ENCODE measurements at regions not wholly inside any gene's neighbourhood (a gene's known extent, or its start where the extent isn't known, plus 50 kb on each side); places are given as distances from the start of the nearest gene placed in this dataset.
"Not testable (repeated sequence)": the region's sequence is repeated elsewhere in the genome, so short reads cannot be mapped to it uniquely, and the experiment has no call there.

DNA sequence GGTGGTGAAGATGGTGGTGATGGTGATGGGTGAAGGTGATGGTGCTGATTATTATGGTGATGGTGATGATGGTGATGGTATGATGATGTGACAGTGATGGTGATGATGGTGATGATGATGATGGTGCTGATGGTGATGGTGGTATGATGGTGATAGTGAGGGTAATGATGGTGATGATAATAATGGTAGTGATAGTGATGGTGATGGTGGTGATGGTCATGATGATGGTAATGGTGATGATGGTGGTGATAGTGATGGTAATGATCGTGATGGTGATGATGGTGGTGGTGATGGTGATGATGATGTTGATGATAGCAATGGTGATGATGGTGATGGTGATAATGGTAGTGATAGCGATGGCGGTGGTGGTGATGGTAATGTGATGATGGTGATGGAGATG lies 197.9 kb upstream of the ALG10B start:
- Histone ChIP-seq H3K27ac (ENCODE audit: low read length) (no peak overlapping the region), H3K9me3 (ENCODE audit: control insufficient read depth in 1 of 2, low read length in 2 of 2) (no peaks in the 10 kb centered on the region), H3K36me3 (ENCODE audit: control insufficient read depth in 1 of 2, insufficient read depth in 2 of 2, low read length in 2 of 2) (no peaks in the 10 kb centered on the region), H3K27me3 (ENCODE audit: low read depth, low read length) (no peaks in the 10 kb centered on the region), H3K4me3 (ENCODE audit: low read depth in 1 of 2, low read length in 2 of 2) (no peak overlapping the region), H3K4me1 (ENCODE audit: control insufficient read depth in 1 of 2, insufficient read depth in 2 of 2, low read length in 2 of 2) (no peaks in the 10 kb centered on the region)

DNA sequence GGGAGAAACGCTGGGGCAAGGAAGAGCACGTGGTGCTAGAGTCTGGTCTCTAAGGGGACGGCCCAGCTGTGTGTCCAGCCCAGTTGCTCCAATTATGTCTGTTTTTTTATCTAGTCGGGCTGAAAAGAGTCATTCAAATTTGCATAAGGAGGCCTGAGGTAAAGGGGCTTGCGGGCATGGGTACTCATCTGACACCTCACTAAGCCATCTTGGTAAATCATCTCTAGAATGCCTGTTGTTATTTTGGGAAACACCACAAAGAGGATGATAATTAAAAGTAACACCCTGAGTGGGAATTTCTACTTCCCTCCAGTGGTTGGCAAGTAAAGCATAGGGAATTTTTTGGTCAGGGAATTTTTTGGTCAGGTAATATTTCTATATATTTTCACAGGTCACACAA lies 196.1 kb upstream of the ALG10B start:
- no peaks in the 10 kb centered on the region for H3K36me3 ChIP-seq (ENCODE audit: control insufficient read depth in 1 of 2, insufficient read depth in 2 of 2, low read length in 2 of 2)
- no peak overlapping the region for H3K4me3 ChIP-seq (ENCODE audit: low read depth in 1 of 2, low read length in 2 of 2)
- H3K27ac ChIP-seq (ENCODE audit: low read length), result no peak overlapping the region
- no peaks in the 10 kb centered on the region for H3K9me3 ChIP-seq (ENCODE audit: control insufficient read depth in 1 of 2, low read length in 2 of 2)
- H3K4me1 ChIP-seq (ENCODE audit: control insufficient read depth in 1 of 2, insufficient read depth in 2 of 2, low read length in 2 of 2), result no peaks in the 10 kb centered on the region
- H3K27me3 ChIP-seq (ENCODE audit: low read depth, low read length), result no peaks in the 10 kb centered on the region

GRCh38 chr12:38123028-38123427 lies 193.5 kb upstream of the ALG10B start:
- not testable (repeated sequence) for H3K4me3 ChIP-seq (ENCODE audit: low read depth in 1 of 2, low read length in 2 of 2); H3K4me1 ChIP-seq (ENCODE audit: control insufficient read depth in 1 of 2, insufficient read depth in 2 of 2, low read length in 2 of 2); H3K9me3 ChIP-seq (ENCODE audit: control insufficient read depth in 1 of 2, low read length in 2 of 2); H3K36me3 ChIP-seq (ENCODE audit: control insufficient read depth in 1 of 2, insufficient read depth in 2 of 2, low read length in 2 of 2); H3K27ac ChIP-seq (ENCODE audit: low read length); H3K27me3 ChIP-seq (ENCODE audit: low read depth, low read length)

GRCh38 chr12:38123566-38124246 lies 192.9 kb upstream of the ALG10B start:
- Histone ChIP-seq H3K4me1 (ENCODE audit: control insufficient read depth in 1 of 2, insufficient read depth in 2 of 2, low read length in 2 of 2) (no peaks in the 10 kb centered on the region), H3K9me3 (ENCODE audit: control insufficient read depth in 1 of 2, low read length in 2 of 2) (no peaks in the 10 kb centered on the region), H3K27ac (ENCODE audit: low read length) (no peak overlapping the region), H3K27me3 (ENCODE audit: low read depth, low read length) (no peaks in the 10 kb centered on the region), H3K4me3 (ENCODE audit: low read depth in 1 of 2, low read length in 2 of 2) (no peak overlapping the region), H3K36me3 (ENCODE audit: control insufficient read depth in 1 of 2, insufficient read depth in 2 of 2, low read length in 2 of 2) (no peaks in the 10 kb centered on the region)

DNA sequence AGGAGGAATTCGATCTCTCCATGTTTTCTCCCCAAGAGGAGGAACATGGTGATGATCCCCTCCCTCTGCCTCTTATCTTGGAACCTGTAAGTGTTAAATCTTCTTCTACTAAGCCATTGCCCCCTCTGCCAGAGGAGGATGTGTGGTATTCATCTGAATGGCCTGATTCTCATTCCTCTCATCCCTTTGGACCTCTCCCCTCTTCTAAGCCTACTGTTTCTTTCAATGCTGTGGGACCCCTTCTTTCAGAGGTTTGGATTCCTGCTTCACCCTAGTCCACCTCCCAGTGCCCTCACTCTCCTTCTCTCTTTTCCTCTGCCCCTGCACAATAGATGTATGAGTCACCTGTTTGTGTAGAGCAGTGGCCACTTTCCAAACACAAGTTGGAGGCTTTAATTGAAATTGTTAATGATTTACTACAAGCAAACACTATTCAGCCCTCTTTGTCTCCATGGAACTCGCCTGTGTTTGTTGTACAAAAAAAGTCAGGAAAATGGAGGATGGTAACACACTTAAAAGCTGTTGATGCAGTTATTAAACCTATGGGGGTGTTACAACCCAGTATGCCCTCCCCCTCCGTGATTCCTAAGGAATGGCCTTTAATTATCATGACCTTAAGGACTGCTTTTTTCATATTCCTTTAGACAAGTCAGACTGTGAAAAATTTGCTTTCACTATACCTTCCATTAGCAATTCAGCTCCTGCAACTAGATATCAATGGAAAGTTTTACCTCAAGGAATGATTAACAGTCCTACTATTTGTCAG lies 192.1 kb upstream of the ALG10B start:
- H3K27me3 ChIP-seq (ENCODE audit: low read depth, low read length), result no peaks in the 10 kb centered on the region
- H3K4me1 ChIP-seq (ENCODE audit: control insufficient read depth in 1 of 2, insufficient read depth in 2 of 2, low read length in 2 of 2), result no peaks in the 10 kb centered on the region
- H3K27ac ChIP-seq (ENCODE audit: low read length), result no peak overlapping the region
- H3K4me3 ChIP-seq (ENCODE audit: low read depth in 1 of 2, low read length in 2 of 2), result no peak overlapping the region
- H3K36me3 ChIP-seq (ENCODE audit: control insufficient read depth in 1 of 2, insufficient read depth in 2 of 2, low read length in 2 of 2), result no peaks in the 10 kb centered on the region
- H3K9me3 ChIP-seq (ENCODE audit: control insufficient read depth in 1 of 2, low read length in 2 of 2), result no peaks in the 10 kb centered on the region

- Histone ChIP-seq H3K36me3 (ENCODE audit: control insufficient read depth in 1 of 2, insufficient read depth in 2 of 2, low read length in 2 of 2) (no peaks in the 10 kb centered on the region), H3K4me1 (ENCODE audit: control insufficient read depth in 1 of 2, insufficient read depth in 2 of 2, low read length in 2 of 2) (no peaks in the 10 kb centered on the region), H3K9me3 (ENCODE audit: control insufficient read depth in 1 of 2, low read length in 2 of 2) (no peaks in the 10 kb centered on the region), H3K4me3 (ENCODE audit: low read depth in 1 of 2, low read length in 2 of 2) (no peak overlapping the region), H3K27ac (ENCODE audit: low read length) (no peak overlapping the region), H3K27me3 (ENCODE audit: low read depth, low read length) (no peaks in the 10 kb centered on the region)
Observed at GRCh38 chr12:38132139-38132538, 184.4 kb upstream of the ALG10B start.

- H3K27me3 ChIP-seq (ENCODE audit: low read depth, low read length), result no peaks in the 10 kb centered on the region
- no peaks in the 10 kb centered on the region for H3K9me3 ChIP-seq (ENCODE audit: control insufficient read depth in 1 of 2, low read length in 2 of 2)
- no peak overlapping the region for H3K27ac ChIP-seq (ENCODE audit: low read length)
- no peaks in the 10 kb centered on the region for H3K36me3 ChIP-seq (ENCODE audit: control insufficient read depth in 1 of 2, insufficient read depth in 2 of 2, low read length in 2 of 2)
- H3K4me3 ChIP-seq (ENCODE audit: low read depth in 1 of 2, low read length in 2 of 2), result no peak overlapping the region
- H3K4me1 ChIP-seq (ENCODE audit: control insufficient read depth in 1 of 2, insufficient read depth in 2 of 2, low read length in 2 of 2), result peaks cover 0 to 7% of the 10 kb centered on the region in 2 donors
Observed at GRCh38 chr12:38137287-38137686, 179.3 kb upstream of the ALG10B start.

GRCh38 chr12:38137716-38138115 lies 178.9 kb upstream of the ALG10B start:
- Histone ChIP-seq H3K27me3 (ENCODE audit: low read depth, low read length) (no peaks in the 10 kb centered on the region), H3K27ac (ENCODE audit: low read length) (no peak overlapping the region), H3K36me3 (ENCODE audit: control insufficient read depth in 1 of 2, insufficient read depth in 2 of 2, low read length in 2 of 2) (no peaks in the 10 kb centered on the region), H3K4me3 (ENCODE audit: low read depth in 1 of 2, low read length in 2 of 2) (peak overlapping the region in 1 of 2 donors; percentile 61), H3K4me1 (ENCODE audit: control insufficient read depth in 1 of 2, insufficient read depth in 2 of 2, low read length in 2 of 2) (peaks cover 0 to 7% of the 10 kb centered on the region in 2 donors), H3K9me3 (ENCODE audit: control insufficient read depth in 1 of 2, low read length in 2 of 2) (no peaks in the 10 kb centered on the region)

- Histone ChIP-seq H3K36me3 (ENCODE audit: control insufficient read depth in 1 of 2, insufficient read depth in 2 of 2, low read length in 2 of 2) (no peaks in the 10 kb centered on the region), H3K4me1 (ENCODE audit: control insufficient read depth in 1 of 2, insufficient read depth in 2 of 2, low read length in 2 of 2) (peaks cover 0 to 7% of the 10 kb centered on the region in 2 donors), H3K27me3 (ENCODE audit: low read depth, low read length) (no peaks in the 10 kb centered on the region), H3K27ac (ENCODE audit: low read length) (no peak overlapping the region), H3K4me3 (ENCODE audit: low read depth in 1 of 2, low read length in 2 of 2) (peak overlapping the region; percentile 61 to 65), H3K9me3 (ENCODE audit: control insufficient read depth in 1 of 2, low read length in 2 of 2) (no peaks in the 10 kb centered on the region)
Observed at GRCh38 chr12:38138225-38139221, 178.1 kb upstream of the ALG10B start.

- H3K4me3 ChIP-seq (ENCODE audit: low read depth in 1 of 2, low read length in 2 of 2), result no peak overlapping the region
- no peaks in the 10 kb centered on the region for H3K36me3 ChIP-seq (ENCODE audit: control insufficient read depth in 1 of 2, insufficient read depth in 2 of 2, low read length in 2 of 2)
- H3K27me3 ChIP-seq (ENCODE audit: low read depth, low read length), result no peaks in the 10 kb centered on the region
- H3K4me1 ChIP-seq (ENCODE audit: control insufficient read depth in 1 of 2, insufficient read depth in 2 of 2, low read length in 2 of 2), result peaks cover 0 to 7% of the 10 kb centered on the region in 2 donors
- no peak overlapping the region for H3K27ac ChIP-seq (ENCODE audit: low read length)
- no peaks in the 10 kb centered on the region for H3K9me3 ChIP-seq (ENCODE audit: control insufficient read depth in 1 of 2, low read length in 2 of 2)
Observed at GRCh38 chr12:38139456-38139855, 177.1 kb upstream of the ALG10B start.

DNA sequence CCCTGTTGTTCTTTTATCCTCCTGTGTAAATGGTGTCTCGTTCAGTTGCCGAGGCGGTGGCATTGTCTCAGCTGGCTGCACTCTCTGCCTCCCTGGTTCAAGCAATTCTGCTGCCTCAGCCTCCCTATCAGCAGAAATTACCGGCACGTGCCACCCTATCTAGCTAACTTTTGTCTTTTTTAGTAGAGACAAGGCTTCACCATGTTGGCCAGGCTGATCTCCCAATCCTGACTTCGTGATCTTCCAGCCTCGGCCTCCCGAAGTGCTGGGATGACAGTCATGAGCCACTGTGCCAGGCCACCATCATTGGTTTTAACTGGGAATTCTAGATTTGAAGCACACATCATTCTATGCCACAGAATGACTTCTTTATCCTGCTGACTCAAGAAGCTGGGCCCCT lies 175.3 kb upstream of the ALG10B start:
- Histone ChIP-seq H3K27ac (ENCODE audit: low read length) (no peak overlapping the region), H3K36me3 (ENCODE audit: control insufficient read depth in 1 of 2, insufficient read depth in 2 of 2, low read length in 2 of 2) (no peaks in the 10 kb centered on the region), H3K9me3 (ENCODE audit: control insufficient read depth in 1 of 2, low read length in 2 of 2) (no peaks in the 10 kb centered on the region), H3K4me3 (ENCODE audit: low read depth in 1 of 2, low read length in 2 of 2) (no peak overlapping the region), H3K4me1 (ENCODE audit: control insufficient read depth in 1 of 2, insufficient read depth in 2 of 2, low read length in 2 of 2) (peaks cover 0 to 7% of the 10 kb centered on the region in 2 donors), H3K27me3 (ENCODE audit: low read depth, low read length) (no peaks in the 10 kb centered on the region)

Data from muscle layer of duodenum (tissue), 2 donors.